Peyer's patch (tissue), 4 donors: ENCODE measurements at regions not wholly inside any gene's neighbourhood (a gene's known extent, or its start where the extent isn't known, plus 50 kb on each side); places are given as distances from the start of the nearest gene placed in this dataset.

Source experiments
- POLR2A ChIP-seq, 2 donors: fragments of 450-650 bp; IDR thresholded peaks; one replicate each; pipeline ENCODE4 v1.5.1; 2017; ENCODE audit warnings: antibody characterized with exemption in 2 of 2, mild to moderate bottlenecking in 2 of 2, moderate library complexity in 2 of 2
- TF ChIP-seq, protein P1 (sequence below), 6 experiments: fragments of 450-650 bp in 4 of 6; fragments of 200-600 bp in 2 of 6; sonication (generic) in 1 of 6; IDR thresholded peaks; one replicate each; pipeline ENCODE4 v1.5.1; 2017 to 2019; ENCODE audit warnings: antibody characterized with exemption in 6 of 6, mild to moderate bottlenecking in 3 of 6, moderate library complexity in 1 of 6

DNA sequence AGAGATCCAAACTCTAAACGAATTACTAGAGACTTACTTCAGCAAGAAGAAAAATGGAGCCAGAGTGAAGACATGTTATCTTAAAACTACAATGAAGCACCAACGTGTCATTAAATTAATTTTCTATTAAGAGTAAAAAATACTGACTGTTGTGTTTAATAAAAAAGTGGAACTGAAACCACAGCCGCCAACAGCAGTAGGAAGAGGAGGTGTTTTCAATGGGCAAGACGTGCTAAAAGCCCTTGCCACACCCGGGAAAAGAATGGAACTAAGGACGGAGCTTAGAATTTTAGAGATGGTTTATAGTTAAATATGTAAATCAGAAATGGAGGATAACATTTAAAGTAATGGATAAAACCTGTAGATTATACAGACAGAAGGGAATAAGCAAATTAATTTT, 608.7 kb downstream of the TFAP2A start:
- TF ChIP-seq, protein P1, sequence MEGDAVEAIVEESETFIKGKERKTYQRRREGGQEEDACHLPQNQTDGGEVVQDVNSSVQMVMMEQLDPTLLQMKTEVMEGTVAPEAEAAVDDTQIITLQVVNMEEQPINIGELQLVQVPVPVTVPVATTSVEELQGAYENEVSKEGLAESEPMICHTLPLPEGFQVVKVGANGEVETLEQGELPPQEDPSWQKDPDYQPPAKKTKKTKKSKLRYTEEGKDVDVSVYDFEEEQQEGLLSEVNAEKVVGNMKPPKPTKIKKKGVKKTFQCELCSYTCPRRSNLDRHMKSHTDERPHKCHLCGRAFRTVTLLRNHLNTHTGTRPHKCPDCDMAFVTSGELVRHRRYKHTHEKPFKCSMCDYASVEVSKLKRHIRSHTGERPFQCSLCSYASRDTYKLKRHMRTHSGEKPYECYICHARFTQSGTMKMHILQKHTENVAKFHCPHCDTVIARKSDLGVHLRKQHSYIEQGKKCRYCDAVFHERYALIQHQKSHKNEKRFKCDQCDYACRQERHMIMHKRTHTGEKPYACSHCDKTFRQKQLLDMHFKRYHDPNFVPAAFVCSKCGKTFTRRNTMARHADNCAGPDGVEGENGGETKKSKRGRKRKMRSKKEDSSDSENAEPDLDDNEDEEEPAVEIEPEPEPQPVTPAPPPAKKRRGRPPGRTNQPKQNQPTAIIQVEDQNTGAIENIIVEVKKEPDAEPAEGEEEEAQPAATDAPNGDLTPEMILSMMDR (IDR thresholded peaks at IDR 0.05), result no peak
- no peak for TF ChIP-seq POLR2A (IDR thresholded peaks at IDR 0.05)
